ENCODE measurements at regions not wholly inside any gene's neighbourhood (a gene's known extent, or its start where the extent isn't known, plus 50 kb on each side); places are given as distances from the start of the nearest gene placed in this dataset.

DNA sequence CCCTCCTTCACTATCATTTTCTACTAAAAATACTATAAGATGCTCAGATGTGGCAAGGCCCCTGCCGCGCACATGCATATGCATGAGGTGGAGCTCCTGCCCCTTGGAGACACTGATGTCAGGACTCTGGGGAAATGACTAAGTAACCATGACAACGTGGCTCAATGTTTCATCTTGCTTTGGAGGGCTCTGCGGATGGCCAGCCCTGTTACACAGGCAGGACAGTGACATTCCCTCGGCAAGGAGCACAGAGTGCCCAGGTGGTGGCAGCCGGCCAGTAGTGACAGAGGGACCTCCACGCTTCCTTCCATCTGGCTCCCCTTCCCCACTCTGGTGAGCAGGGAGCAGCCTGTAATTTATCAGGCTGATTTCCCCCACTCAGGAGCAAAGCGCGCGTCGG, 364.1 kb downstream of the SS18 start:
- TF ChIP-seq CTCF (IDR thresholded peaks at IDR 0.05; ENCODE audit: poor library complexity) (no peak), EZH2 (IDR thresholded peaks at IDR 0.05; ENCODE audit: borderline replicate concordance) (no peak)
